ENCODE measurements at regions not wholly inside any gene's neighbourhood (a gene's known extent, or its start where the extent isn't known, plus 50 kb on each side); places are given as distances from the start of the nearest gene placed in this dataset.

- intact Hi-C loops (cut with DNase I) = no loop called here
- no peak for DNase-seq (ENCODE audit: low spot score)
These were observed 50.2 kb upstream of the MAP9 start for GRCh38 chr4:155426953-155427352.
